GM19438 (cell line): ENCODE measurements at regions not wholly inside any gene's neighbourhood (a gene's known extent, or its start where the extent isn't known, plus 50 kb on each side); places are given as distances from the start of the nearest gene placed in this dataset.
"Not testable (repeated sequence)": the region's sequence is repeated elsewhere in the genome, so short reads cannot be mapped to it uniquely, and the experiment has no call there.

Experiments used
- ATAC-seq: cut with Tn5 transposase; IDR thresholded peaks from one replicate; pipeline ENCODE4 v1.9.1; 2021; ENCODE audit warnings: low read depth; ENCODE audit not compliant: unreplicated experiment

DNA sequence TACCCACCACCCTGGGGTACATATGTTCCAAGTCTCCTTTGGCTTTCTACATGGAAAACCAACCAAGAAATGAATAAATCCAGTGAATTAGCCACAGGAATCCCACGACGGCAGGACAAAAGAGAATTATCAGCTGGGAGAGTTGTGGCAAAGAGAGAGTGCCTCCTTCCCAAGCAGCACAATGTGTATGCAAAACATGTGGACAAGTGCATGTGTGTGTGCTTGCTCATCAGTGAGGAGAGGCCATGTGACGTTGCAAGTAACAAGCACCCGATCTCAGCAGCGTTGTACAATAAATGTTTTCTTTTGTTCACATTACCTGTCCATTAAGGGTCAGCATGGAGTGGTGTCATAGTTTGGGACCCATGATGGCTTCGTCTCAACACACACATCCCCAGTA, 50.0 kb upstream of the EMX2 start:
- no peak for ATAC-seq

DNA sequence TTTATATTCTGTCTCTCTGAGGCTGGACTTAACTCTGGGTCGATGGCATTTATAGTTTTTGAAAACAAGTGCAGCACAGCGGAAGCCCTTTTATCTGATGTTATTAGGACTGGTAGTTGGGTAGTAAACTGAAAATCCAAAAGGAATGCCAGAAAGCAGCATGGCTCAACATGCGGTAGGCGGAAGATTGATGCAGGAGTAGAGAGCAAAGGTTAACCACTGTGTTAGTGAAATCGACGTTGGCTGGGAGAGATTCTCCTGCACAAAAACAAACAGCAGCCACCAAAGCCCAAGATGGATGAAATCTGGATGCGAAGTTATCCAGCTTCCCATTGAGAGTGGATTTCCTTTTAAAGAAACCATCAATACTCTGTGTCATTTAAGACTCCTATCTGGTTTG, 54.5 kb upstream of the EMX2 start:
- ATAC-seq: no peak

DNA sequence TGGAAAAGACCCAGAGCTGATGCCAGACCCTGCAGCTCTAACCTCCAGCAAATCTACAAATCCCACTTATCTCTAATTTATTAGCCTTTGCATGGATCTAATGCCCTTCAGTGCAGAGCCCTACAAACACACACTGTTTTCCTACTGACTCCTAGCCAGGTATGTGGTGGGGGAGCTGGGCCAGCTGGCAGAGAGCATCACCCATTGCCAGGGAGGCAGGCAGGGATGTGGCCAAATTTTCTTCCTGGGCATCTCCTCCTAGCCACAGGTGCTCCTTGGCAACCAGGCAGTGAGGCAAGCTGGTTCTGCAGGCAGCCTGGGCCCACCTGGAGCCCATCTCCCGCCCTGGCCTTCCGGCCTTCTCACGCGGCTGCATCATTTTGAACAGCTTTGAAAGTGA, 55.9 kb upstream of the EMX2 start:
- ATAC-seq: no peak

DNA sequence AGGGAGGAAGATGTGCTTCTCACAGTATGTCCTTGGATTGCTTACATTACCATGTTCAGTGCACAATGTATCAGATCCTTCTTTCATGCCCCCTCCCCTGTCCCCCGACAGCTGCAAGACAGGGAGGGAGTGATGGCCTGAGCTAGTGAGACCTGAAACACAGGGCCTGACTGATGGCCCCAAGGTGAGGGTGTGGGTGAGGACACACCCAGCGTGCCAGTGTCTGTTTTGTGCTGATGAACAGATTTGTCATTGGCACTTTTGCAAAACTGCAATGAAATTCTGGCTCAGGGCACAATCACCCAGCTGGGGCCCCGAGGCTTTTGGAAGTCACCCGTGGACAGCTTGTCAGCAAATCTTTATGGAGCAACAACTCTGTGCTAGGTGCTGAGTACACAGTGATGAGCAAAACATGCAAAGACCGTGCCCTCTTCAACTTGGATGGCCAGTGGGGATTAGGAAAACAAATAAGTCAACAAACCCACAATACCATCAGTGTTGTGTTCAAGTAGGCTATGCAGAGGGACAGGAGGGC, 59.4 kb upstream of the EMX2 start:
- no peak for ATAC-seq

DNA sequence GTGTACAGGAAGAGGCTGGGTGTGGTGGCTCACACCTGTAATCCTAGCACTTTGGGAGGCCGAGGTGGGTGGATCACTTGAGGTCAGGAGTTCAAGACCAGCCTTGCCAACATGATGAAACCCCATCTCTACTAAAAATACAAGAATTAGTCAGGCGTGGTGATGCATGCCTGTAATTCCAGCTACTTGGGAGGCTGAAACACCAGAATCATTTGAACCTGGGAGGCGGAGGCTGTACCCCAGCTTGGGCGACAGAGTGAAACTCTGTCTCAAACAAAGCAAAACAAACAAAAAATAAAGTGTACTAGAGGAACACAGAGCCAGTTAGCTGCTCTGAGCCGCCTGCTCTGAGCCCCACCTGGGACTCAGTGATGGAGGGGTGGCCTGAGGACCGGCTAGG, 61.5 kb upstream of the EMX2 start:
- not testable (repeated sequence) for ATAC-seq

DNA sequence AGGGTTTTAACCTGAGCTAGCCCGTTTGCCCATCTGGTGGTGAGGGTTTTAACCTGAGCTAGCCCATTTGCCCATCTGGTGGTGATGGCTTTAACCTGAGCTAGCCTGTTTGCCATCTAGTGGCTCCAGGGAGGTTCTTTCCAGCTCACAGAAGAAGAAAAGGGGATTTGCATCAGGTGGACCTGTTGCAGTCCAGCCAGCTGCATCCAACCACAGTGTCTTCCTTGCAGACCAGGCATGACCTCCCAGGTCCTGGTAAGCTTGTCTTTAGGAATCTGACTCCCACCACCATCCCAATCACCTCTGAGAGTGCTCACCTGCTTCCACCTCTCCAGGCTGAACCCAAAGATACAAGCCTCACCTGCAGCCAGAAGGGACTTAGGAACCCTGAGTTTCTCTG, 62.4 kb upstream of the EMX2 start:
- ATAC-seq: no peak

DNA sequence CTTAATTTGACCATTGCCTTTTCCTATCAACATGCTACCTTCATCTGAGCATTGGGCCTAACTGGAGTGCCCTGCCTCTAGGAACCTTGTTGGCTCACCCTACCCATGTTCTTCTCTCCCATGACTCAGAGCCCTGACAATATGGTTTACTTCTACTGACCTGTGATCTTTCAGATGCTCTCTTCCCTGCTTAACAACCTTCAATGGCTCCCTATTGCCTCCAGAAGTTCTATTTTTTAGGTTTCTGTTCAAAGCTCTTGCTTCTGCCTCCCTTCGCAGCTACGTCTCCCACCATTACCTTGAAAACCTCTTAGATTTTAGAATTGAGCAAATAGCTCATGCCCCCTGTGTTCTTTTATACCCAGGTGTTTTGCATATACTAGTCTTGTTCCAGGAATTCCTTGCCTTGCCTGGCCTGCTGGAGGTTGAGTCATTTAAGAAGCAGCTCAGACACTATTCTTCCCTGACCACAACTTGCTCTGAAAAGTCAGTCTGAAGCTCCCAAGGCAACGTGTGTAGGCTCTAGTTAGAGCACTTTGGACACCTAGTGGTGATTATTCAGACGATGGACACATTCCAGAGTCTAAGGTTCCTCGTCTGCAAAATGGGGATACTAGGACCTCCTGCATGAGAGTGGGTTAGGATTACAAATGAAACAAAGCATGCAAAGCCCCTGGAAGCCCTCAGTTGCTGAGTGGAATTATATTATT, 64.4 kb upstream of the EMX2 start:
- ATAC-seq: no peak

DNA sequence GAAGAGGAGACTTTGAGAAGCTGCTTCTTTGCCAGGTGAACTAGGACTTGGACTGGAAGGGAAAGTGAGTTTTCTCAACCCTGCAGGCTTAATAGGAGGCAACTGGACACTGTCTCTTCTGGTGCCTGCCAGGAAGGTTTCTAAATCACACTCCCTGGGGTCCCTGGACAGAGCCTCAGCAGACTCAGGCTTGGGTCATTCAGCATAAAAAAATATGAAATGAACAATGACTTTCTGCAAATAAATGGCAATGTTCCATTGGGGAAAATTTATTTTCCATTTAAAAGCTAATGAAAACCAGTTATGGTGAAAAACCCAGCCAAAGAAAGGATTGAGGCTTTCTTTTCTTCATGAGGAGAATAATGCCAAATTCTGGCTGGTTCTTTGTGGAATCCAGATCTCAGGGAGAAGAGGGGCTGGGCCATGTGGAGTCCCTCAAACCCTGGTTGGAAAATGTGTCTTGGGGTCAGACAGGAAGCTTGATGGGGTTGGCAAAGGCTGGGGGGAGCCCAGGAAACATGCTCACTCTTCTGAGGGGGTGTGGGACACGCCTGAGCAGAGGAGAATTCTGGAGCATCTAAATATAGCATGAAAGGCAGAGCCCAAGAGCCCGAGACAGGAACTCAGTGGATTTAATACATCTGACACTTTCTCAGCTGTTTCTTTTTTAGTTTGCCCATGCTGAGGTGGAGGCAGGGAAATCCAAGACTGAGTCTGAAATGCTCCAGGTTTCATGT, 65.2 kb upstream of the EMX2 start:
- no peak for ATAC-seq

DNA sequence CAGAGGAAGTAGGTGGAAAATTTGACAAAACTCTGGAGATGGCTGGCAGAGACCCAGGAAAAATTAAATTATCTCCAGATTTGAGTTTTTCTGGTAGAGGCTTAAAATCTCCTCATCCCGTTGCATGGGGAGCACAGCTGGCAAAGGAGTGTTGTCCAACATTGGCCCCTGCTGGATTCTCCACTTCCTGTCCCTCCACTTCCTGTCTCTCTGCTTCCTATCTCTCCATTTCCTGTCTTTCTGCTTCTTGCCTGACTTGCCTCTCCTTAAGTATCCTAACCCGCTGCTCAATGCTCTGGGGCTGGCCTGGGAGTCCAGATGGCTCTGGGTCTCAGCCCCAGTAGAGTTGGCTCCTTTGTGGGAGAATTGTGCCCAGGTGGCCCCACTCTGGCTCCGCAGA, 65.8 kb upstream of the EMX2 start:
- no peak for ATAC-seq

DNA sequence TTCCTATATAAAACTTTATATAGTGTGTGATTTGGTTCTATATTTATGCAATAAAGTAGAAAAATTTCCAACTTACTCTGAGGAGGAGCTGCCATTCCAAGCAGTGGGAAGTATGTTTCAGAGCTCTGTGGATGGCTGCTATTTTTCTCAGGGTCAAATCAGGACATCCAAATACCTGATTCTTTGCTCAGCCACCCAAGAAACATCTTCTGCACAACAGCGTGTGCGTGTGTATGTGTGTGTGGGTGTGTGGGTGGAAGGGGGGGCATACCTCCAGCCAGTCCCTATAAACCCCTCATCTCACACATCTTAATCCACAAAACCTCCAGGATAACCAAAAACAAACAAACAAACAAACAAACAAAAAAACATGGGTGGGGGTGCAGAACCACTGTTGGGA, 66.3 kb upstream of the EMX2 start:
- no peak for ATAC-seq

DNA sequence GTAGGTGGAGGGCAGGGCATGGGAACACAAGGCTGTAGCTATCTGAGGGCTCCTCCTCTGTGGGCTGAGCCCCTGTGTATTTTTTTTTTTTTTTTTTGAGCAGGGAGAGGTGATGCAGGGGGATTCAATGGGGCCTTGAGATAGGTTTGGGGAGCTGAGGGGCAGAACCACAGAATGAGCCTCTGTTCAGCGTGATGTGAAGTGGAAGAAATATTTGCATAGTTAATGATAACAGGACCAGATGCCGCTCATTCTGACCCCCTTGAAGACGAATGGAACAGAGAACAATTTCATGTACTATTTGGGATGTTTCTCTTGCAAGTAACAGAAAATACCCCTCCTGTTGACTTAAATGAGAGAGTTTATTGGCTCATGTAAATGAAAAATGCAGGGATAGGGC, 69.7 kb upstream of the EMX2 start:
- peak; percentile 83 for ATAC-seq

DNA sequence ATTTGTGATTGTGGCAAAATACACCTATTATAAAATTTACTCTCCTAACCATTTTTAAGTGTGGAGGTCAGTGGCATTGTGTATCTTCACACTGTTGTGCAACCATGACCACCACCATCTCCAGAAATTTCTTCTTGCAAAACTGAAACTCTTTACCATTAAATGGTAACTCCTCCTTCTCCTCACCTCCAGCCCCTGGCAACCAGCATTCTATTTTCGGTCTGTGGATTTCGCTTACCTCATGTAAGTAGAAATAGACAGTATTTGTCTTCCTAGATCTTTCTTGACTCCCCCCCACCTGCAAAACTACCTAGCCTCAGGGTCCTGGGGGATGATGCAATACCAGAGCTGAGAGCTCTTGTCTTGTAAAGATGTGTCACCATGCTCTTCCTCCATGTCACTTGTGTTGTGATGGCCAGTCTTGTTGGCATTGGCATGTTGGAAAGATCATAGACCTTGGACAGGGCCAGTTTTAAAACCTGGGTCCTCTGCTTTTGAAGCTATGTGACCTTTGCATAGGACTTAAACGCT, 71.1 kb upstream of the EMX2 start:
- ATAC-seq: no peak

DNA sequence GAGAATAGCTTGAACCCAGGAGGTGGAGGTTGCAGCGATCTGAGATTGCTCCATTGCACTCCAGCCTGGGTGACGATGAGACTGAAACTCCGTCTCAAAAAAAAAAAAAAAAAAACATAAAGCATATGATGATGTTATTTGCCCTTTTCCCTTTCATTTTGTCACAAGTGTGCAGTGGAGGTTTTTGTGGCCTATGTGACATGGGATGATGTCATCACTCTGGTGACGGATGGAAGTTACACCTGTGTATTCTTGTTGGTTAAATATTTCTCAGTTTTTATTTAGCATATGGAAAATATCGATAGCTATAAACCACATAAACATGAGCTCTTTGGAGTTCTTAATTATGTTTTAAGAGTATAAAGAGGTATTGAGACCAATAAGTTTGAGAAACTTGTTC, 71.8 kb upstream of the EMX2 start:
- no peak for ATAC-seq

DNA sequence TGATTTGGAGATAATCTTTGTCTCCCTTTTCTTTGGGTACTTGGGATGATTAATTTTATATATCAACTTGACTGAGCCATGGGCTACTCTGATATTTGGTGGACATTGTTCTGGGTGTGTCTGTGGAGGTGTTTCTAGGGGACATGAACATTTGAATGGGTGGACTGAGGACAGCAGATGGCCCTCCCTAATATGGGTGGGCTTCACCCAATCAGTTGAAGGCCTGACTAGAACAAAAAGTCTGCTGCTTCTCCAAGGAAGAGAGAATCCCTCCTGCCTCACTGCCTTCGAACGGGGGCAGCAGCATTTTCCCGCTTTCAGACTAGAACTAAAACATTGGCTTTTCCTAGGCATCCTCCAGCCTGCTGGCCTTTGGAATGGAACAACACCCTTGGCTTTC, 73.9 kb upstream of the EMX2 start:
- no peak for ATAC-seq

DNA sequence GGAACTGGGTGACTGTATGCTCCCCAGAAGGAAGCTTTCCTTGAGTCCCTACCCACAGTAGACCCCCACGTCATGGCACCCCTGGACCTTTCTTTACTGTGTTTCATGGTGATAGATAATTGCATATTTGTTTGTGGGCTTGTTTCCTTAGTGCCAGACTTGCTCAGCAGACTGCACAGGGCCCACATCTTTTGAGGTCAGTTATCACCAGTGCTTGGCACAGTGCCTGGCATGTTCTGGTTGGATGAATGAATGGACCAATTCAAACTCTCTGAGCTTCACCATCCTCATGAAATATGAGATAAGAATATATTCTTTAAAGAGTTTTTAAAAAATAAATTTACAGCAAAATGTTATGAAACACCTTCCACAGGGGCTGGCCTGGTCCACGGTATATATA, 78.4 kb upstream of the EMX2 start:
- no peak for ATAC-seq

DNA sequence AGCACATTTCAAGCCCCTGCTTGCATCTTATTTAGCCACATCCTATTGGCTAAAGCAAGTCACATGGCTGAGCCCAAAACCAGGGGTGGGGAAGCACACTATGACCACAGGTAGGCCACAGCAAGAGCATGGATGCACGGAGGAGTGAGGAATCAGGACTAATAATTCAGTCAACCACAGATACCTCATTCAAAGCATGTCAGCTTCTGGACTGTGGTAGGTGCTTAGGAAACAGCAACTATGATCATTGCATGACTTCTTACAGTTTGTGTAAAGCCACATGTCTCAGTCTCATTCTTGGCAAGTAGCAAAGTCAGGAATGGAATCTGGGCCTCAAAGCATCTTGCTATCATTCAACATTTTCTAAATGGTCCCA, 79.0 kb upstream of the EMX2 start:
- ATAC-seq: peak; percentile 50

DNA sequence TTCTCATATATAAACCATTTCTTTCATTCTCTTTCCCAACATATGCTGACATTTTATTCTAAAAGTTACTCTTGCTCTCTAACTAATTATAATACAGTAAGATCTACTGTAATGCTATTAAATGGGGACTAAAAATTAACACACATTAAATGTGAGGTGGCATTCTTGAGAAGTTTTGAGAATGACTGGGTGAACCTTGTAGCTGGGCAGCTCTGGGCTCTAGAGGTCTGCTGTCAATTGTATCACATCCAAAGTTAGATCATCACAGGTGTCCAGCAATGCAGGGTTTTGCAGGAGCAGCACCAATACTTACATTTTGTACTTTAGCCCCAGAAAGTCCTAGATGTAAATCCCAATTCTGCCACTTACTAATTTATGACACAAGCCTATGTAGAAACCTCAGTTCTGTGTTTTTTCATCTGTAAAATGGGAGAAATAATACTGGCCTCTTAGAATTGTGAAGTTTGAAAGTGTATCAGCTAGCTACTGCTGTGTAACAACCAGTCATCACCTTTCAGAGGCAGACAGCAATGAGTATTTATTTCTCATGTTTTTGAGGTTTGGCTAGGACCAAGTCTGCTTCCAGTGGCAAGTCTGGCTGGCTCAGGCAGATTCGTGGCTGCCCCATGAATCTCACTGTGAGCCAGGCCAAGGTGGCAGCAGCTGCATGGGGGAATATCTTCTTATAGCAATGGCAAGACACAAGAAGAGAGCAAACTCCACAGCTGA, 79.6 kb upstream of the EMX2 start:
- no peak for ATAC-seq

DNA sequence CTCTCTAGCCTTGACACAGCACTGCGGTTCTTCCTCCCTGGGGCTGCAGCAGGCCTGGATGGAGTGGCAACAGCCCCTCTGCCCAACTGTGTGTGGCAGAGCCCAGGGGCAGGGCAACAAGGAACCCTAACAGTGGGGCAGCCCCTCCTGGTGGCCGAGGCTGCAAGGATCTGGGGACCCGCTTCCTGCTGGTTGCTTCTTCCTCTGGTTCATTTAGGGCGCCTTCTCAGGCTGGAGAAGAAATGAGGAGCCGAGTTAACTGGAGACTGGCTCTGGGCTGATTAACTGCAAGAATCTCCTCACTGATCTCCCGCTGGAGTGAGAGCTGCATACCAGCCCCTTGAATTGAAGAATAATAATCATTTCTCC, 80.1 kb upstream of the EMX2 start:
- ATAC-seq: no peak

DNA sequence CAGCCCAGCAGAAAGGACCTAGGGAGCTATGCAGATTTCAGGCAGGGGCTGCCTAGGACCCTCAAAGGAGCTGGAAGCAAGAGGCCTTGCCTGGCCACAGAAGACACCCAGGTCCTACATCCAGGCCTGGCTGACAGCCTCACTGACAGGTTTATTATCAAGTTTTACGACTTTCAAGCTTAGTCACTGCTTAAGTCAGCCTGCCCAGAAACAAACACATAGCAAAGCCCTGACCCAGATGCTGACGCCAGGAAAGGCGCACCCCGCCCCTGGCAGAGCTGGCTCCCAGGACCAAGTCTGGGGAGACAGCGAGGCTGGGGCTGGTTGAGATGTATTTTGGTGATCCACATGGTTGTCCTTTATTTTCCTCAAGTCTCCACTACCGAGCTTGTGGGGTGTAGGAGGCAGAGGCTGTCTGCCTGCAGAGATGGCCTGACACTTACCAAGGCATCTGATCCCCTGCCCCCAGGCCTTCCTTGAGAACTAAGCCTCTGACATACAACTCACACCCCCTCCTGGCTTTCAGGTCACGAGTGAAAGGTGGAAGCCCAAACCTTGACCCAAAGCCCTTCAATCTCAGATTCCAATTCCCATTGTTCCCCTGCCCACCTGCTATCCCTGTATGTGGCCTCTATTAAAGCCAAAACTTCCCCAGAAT, 80.7 kb upstream of the EMX2 start:
- no peak for ATAC-seq

DNA sequence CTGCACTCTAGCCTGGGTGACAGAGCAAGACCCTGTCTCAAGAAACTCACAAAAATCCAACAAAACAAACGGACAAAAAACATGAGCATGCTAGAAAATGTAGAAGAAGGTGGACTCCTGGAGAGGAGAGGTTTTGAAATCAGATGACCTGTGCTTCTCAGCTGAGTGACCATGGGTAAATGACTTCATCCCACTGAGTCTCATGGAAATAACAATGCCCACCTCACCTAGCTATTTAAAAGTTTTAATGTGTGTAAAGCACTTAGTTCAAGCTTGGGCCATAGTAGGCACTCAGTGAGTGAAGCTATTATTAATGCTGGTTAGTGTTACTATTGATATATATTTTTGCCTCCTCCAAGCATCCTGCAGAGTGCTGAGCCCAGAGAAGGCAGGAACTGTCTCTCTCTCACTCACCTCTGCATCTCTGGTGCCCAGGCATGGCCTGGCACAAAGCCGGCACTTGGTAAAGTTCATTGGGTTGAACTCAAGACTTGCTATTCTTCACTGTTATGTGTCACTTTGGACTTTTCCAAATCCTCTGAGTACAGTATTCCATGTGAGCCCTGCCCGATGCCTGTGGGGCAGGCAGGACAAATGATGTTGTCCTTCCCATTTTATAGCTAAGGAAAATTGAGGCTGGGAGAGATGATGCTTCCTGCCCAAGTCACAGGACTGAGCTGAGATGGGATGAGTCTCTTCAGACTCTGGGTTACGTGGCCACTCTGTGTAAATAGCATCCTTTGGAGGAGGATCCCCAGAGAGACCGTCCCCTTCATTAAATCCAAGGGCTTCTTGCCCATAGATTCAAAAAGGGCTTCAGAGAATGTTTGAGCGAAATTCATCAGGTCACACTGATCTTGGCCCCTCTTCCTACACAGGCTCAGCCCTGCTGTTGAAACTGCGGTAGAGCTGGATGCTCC, 81.4 kb upstream of the EMX2 start:
- ATAC-seq: no peak
